AG04450 (cell line): ENCODE measurements at regions not wholly inside any gene's neighbourhood (a gene's known extent, or its start where the extent isn't known, plus 50 kb on each side); places are given as distances from the start of the nearest gene placed in this dataset.

Experiments used
- CTCF ChIA-PET: fragments of 300-600, 350-600 bp; formaldehyde crosslinking; extraction: SDS; loops from one replicate; lab custom pipeline; 2022; ENCODE audit warnings: antibody characterized with exemption, inconsistent platforms; lab: Charles Lee
- POLR2A ChIA-PET: fragments of 350-600 bp; formaldehyde crosslinking; extraction: SDS; loops from one replicate; lab custom pipeline; 2021; ENCODE audit warnings: antibody characterized with exemption, inconsistent platforms; lab: Yijun Ruan, JAX
- DNase-seq: peaks from one replicate; pipeline ENCODE4 v3.0.0-alpha.2; 2011; ENCODE audit warnings: low read depth, low spot score
- H3K27ac ChIP-seq: one replicate; pipeline ENCODE4 v1.5.1; 2012; ENCODE audit warnings: low read depth, low read length, control low read depth
- H3K27me3 ChIP-seq: one replicate; pipeline ENCODE4 v1.6.0; 2012; ENCODE audit warnings: low read length; ENCODE audit not compliant: control insufficient read depth, insufficient read depth
- H3K4me3 ChIP-seq: 2 replicates; pipeline ENCODE4 v1.5.1; 2011; ENCODE audit warnings: mild to moderate bottlenecking, low read depth, low read length, control low read depth
- H3K9me3 ChIP-seq: 2 replicates; pipeline ENCODE4 v1.5.1; 2012; ENCODE audit warnings: low read length; ENCODE audit not compliant: control insufficient read depth, insufficient read depth
- TF ChIP-seq, protein P1 (sequence below): IDR thresholded peaks from 2 replicates; pipeline ENCODE4 v1.5.1; 2011; ENCODE audit warnings: low read depth, low read length, control low read depth, inconsistent platforms

DNA sequence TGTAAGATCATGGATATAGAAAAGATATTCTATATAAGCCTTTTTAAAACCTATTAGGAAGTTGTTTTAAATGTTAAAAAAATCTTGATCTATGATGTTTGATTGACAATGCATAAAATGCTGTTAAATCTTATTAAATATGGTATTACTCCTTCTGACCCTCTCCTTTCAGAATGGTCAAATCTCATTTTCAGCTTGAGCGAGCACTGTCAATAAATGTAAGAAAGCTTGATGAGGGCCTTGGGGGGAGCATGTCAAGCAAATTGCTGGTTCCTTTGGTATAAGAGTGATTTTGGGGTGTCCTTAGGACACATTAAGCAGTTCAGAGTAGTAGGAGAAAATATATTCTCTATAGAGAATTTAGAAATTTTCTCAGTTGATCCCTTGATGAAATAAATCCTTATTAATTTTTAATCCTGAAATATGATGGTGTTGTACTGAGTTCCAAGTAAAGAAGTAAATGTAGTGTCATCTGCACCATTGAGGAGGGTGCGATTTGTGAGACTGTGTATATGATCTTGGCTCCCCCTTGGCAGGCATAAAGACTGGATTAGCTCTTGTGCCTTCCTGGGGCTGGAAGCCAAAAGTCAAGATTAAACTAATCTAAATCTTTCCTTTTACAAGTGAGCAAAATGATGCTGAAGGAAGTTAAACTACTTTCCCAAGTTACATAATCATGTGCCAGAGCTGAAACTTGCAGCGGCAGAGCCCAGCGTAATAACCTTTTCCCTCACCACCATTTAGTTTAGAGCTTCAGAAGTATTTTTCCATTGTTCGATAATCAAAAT, 82.6 kb upstream of the ANK2 start:
- no peak overlapping the region for H3K4me3 ChIP-seq
- H3K27me3 ChIP-seq, result no peaks in the 10 kb centered on the region
- POLR2A ChIA-PET, result no interaction called here
- no peak overlapping the region for H3K27ac ChIP-seq
- DNase-seq, result no peak
- no peaks in the 10 kb centered on the region for H3K9me3 ChIP-seq
- TF ChIP-seq, protein P1, sequence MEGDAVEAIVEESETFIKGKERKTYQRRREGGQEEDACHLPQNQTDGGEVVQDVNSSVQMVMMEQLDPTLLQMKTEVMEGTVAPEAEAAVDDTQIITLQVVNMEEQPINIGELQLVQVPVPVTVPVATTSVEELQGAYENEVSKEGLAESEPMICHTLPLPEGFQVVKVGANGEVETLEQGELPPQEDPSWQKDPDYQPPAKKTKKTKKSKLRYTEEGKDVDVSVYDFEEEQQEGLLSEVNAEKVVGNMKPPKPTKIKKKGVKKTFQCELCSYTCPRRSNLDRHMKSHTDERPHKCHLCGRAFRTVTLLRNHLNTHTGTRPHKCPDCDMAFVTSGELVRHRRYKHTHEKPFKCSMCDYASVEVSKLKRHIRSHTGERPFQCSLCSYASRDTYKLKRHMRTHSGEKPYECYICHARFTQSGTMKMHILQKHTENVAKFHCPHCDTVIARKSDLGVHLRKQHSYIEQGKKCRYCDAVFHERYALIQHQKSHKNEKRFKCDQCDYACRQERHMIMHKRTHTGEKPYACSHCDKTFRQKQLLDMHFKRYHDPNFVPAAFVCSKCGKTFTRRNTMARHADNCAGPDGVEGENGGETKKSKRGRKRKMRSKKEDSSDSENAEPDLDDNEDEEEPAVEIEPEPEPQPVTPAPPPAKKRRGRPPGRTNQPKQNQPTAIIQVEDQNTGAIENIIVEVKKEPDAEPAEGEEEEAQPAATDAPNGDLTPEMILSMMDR, result no peak
- CTCF ChIA-PET, result interaction anchor here (1.5 kb wide), 1 partner anchor 15 kb away, joined by 6 read pairs; no protein-coding TSS in a partner anchor

DNA sequence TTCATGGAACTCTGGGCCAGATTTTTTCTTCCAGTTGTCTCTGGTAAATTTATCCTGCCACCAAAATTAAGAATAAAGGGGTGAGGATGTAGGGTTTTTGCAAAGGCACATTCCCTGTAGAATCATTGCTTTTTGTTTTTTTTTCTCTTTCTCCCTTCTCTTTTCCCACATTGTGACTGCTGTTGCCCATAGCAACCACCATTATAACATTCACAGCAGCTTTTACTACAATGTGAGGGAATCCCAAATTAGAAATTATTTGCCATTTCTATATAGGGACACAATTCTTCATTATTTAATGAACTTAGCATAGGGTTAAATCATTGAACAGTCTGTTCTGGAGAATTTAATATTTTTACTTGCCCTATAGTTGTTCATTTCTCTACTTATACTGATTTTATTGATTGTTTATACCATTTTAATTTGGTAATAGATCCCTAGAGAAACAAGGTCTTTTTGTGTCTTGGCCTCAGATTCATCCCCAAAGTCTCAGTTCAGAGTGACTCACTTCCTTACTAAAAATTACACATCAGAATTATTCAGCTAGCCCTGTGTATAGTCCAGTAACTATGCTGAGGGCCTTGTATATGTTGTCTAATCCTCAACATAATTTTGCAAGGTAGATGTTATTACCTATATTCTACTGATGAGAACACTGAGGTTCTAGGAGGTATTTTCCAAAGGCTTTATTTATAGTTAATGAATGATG, 80.8 kb upstream of the ANK2 start:
- TF ChIP-seq, protein P1, result no peak

DNA sequence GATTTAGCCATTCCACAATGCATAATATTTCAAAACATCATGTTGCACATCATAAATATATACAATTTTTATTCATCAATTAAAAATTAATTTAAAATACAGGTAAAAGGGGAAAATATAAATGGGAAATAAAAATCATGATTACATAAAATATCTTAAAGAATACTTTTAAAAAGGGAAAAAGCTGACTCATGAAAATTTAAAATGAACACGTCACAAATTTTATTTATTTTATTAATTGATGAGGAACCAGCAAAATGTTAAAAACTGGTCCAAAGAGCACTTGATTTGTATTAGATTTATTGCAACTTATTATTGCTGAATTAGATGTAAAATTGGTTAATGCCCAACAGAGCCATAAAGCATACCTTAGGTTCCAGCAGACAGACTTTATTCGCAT, 78.5 kb upstream of the ANK2 start:
- no peaks in the 10 kb centered on the region for H3K27me3 ChIP-seq

More for the DNA sequence above, 80.8 kb upstream of the ANK2 start:
- no peak for DNase-seq
- ChIA-PET CTCF (no interaction called here), POLR2A (no interaction called here)
- Histone ChIP-seq H3K4me3 (no peak overlapping the region), H3K27ac (no peak overlapping the region), H3K27me3 (no peaks in the 10 kb centered on the region), H3K9me3 (no peaks in the 10 kb centered on the region)

DNA sequence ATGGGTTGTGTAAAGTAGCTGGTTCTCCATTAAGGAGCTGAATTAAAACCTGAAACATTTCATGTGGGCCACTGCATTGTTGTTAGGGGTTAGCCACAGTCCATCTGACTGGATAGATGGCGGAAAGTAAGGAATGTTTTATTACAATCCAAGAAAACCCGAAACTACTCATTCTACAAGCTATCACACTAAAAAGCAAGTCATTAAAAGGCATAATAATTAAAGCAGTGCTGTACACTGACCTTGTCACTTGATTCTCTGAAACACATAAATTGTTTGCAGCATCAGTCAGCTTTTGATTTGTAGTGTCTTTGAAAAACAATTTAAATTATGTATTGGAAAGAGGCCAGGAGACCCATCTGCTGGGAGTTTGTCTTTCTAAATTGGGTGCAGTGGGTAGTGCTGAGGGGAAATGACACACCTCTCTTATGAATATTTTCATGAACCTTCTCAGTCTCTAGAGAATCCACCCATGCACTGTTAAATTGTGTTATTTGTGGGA, 75.7 kb upstream of the ANK2 start:
- DNase-seq, result no peak
- Histone ChIP-seq H3K4me3 (no peak overlapping the region), H3K27ac (no peak overlapping the region), H3K27me3 (no peaks in the 10 kb centered on the region), H3K9me3 (0 out of 2 replicates have a peak, but pooled peaks cover under 1% of the 10 kb centered on the region)
- ChIA-PET POLR2A (no interaction called here), CTCF (no interaction called here)
- TF ChIP-seq, protein P1, result no peak

More for the DNA sequence above, 78.5 kb upstream of the ANK2 start:
- H3K9me3 ChIP-seq, result no peaks in the 10 kb centered on the region
- POLR2A ChIA-PET, result no interaction called here
- no peak overlapping the region for H3K4me3 ChIP-seq
- TF ChIP-seq, protein P1, result no peak
- CTCF ChIA-PET, result interaction anchor here (1.0 to 1.3 kb wide), 2 partner anchors 19 to 32 kb away, joined by 4 read pairs; no protein-coding TSS in a partner anchor
- no peak overlapping the region for H3K27ac ChIP-seq
- no peak for DNase-seq
